Activated naive CD8-positive, alpha-beta T cell treated with anti-CD3 and anti-CD28 coated beads for 36 hours (primary cell): ENCODE measurements at regions not wholly inside any gene's neighbourhood (a gene's known extent, or its start where the extent isn't known, plus 50 kb on each side); places are given as distances from the start of the nearest gene placed in this dataset.

Experiments
- DNase-seq: peaks from one replicate; pipeline ENCODE4 v3.0.0; 2021
- H3K27ac Mint-ChIP-seq: one replicate; pipeline ENCODE4 v1.8.0; 2022; ENCODE audit warnings: mild to moderate bottlenecking, moderate library complexity, mixed read lengths
- H3K27me3 Mint-ChIP-seq: one replicate; pipeline ENCODE4 v1.8.0; 2022; ENCODE audit warnings: mild to moderate bottlenecking, mixed read lengths
- H3K36me3 Mint-ChIP-seq: one replicate; pipeline ENCODE4 v1.8.0; 2021; ENCODE audit warnings: mild to moderate bottlenecking, mixed read lengths
- H3K4me1 Mint-ChIP-seq: one replicate; pipeline ENCODE4 v1.8.0; 2021; ENCODE audit warnings: mixed read lengths
- H3K4me3 Mint-ChIP-seq: one replicate; pipeline ENCODE4 v1.8.0; 2022; ENCODE audit warnings: mild to moderate bottlenecking, moderate library complexity, mixed read lengths
- H3K9me3 Mint-ChIP-seq: one replicate; pipeline ENCODE4 v1.8.0; 2022; ENCODE audit warnings: mixed read lengths

DNA sequence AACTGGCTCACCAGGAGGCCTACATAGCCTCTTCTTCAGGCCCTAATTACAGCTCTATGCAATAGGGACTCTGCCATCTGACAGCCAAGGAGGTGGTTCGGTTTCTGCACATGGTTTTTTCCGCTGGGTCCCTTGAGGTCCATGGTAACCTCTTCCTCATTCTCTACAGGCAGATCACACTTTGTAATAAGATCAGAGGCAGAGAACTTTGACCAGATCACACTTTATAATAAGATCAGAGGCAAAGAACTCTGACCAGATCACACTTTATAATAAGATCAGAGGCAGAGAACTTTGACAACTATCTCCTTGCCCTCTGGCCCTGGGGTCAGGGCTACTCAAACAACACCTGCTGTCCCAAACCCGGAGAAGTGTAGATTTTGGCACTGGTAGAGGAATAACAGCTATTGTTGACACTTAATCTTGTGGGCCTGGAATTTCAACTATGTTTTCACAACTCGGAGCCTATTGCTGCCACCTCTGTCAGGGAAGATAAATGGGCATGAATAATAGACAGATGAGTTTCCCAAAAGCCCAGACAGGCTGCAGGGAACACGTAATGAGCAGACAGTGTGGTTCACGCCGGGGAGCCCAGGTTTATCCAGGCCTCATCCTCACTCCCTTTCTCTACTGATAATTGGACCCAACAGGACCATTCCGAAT, 246.1 kb downstream of the UQCRFS1 start:
- Mint-ChIP-seq H3K27me3 (no peaks in the 10 kb centered on the region), H3K4me1 (no peaks in the 10 kb centered on the region), H3K4me3 (no peak overlapping the region), H3K36me3 (no peaks in the 10 kb centered on the region), H3K27ac (no peak overlapping the region), H3K9me3 (no peaks in the 10 kb centered on the region)
- no peak for DNase-seq

DNA sequence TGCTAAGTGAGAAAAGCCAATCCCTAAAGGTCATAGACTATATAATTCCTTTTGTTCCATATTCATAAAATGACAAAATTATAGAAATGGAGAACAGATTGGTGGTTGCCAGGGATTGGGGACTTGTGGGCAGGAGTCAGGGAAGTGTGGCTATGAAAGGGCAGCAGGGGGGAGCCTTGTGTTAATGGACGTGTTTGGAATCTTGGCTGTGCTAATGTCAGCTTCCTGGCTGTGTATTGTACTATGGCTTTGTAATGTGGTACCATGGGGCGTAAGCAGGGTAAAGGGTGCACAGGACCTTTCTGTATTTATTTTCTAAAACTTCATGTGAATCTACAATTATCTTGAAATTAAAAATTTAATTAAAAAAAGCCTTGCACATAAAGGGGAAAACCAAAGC, 248.5 kb downstream of the UQCRFS1 start:
- Mint-ChIP-seq H3K36me3 (no peaks in the 10 kb centered on the region), H3K9me3 (no peaks in the 10 kb centered on the region), H3K27me3 (peaks cover 3% of the 10 kb centered on the region)

DNA sequence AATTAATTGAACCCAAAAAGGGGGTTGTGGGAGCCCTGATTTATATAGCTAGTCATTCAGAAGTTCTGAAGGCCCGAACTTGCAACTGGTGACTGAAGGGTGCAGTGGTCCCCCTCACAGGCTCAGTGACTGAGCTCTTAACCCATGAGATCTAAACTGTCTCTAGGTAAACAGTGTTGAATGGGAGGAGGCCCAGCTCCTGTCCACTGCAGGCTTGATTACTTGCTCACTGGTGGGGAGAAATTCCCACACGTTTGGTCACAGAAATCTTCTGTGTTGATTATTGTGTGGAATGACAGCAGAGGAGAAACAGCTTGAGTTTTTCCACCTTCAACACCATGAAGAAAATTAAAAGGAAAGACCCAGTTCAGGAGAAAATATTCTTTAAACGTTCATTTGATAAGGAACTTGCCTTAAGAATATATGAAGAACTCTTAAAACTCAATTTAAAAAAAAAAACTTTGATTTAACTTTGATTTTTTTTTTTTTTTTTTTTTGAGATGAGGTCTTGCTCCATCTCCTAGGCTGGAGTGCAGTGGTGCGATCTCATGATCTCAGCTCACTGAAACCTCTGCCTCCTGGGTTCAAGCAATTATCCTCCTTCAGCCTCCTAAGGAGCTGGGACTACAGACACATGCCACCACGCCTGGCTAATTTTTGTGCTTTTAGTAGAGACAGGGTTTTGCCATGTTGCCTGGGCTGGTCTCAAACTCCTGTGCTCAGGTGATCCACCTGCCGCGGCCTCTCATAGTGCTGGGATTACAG, 249.3 kb downstream of the UQCRFS1 start:
- peaks cover 3% of the 10 kb centered on the region for H3K27me3 Mint-ChIP-seq
- no peaks in the 10 kb centered on the region for H3K36me3 Mint-ChIP-seq
- no peaks in the 10 kb centered on the region for H3K9me3 Mint-ChIP-seq
- H3K4me1 Mint-ChIP-seq: no peaks in the 10 kb centered on the region
- no peak for DNase-seq
- H3K27ac Mint-ChIP-seq: no peak overlapping the region
- H3K4me3 Mint-ChIP-seq: no peak overlapping the region

More for the DNA sequence above, 248.5 kb downstream of the UQCRFS1 start:
- no peak for DNase-seq
- Mint-ChIP-seq H3K4me3 (no peak overlapping the region), H3K27ac (no peak overlapping the region), H3K4me1 (no peaks in the 10 kb centered on the region)

DNA sequence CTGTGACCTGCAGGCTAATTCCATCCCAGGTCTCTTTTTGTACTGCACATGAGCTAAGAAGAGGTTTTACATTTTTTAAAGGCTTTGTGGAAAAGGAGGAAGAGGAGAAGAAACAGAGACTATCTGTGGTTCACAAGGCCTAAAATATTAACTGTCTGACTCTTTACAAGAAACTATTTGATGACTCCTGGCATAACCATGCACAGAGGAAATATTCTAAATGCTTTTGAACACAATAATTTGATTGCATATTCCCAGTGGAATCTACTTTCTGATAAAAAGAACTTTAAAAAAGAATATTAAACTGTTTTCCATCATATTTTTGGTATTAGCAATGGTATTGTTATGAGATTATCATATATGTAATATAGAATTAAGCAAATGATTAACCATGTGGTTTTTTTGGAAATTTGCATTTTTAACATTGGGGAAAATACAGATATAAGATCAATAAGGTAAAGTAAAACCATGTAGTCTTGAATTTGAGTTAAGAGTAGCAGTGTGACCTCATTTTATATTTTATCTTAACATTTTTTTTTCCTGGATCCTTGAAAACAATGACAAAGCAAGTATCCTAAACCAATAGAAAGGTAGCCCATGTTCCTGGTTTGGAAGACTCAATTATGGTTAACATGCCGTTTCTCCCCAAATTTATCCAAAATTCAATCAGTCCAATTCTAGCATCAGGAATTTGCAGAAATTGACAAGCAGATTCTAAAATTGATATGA, 251.0 kb downstream of the UQCRFS1 start:
- Mint-ChIP-seq H3K4me1 (no peaks in the 10 kb centered on the region), H3K27ac (no peak overlapping the region), H3K9me3 (peaks cover 3% of the 10 kb centered on the region), H3K27me3 (peaks cover 10% of the 10 kb centered on the region), H3K36me3 (no peaks in the 10 kb centered on the region), H3K4me3 (no peak overlapping the region)
- no peak for DNase-seq

- Mint-ChIP-seq H3K27ac (no peak overlapping the region), H3K4me3 (no peak overlapping the region), H3K9me3 (peaks cover 3% of the 10 kb centered on the region), H3K4me1 (no peaks in the 10 kb centered on the region), H3K27me3 (peaks cover 11% of the 10 kb centered on the region), H3K36me3 (no peaks in the 10 kb centered on the region)
- no peak for DNase-seq
Observed at GRCh38 chr19:28960986-28961705, 251.8 kb downstream of the UQCRFS1 start.

DNA sequence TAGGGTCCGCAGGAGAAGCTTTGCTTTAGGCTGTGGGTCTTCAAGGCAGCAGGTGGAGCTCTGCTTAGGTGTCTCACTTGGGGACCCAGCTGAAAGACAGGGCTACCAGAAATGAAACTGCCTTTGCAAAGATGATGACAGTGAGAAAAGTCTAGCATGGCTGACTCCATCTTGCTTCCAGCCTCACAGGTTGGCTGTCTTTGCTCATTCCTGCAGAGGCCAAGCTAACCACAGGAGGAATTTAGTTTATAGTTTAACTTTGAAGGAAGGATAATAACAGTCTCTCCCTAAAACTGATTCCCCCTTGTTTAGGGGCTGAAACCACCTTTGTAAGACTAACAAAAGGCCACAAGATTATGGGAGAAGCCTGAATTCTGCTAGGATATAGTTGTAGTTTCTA, 252.4 kb downstream of the UQCRFS1 start:
- H3K9me3 Mint-ChIP-seq: peaks cover 3% of the 10 kb centered on the region
- H3K27me3 Mint-ChIP-seq: peaks cover 11% of the 10 kb centered on the region
- no peak overlapping the region for H3K27ac Mint-ChIP-seq
- no peaks in the 10 kb centered on the region for H3K4me1 Mint-ChIP-seq
- no peak overlapping the region for H3K4me3 Mint-ChIP-seq
- no peaks in the 10 kb centered on the region for H3K36me3 Mint-ChIP-seq
- DNase-seq: no peak

- no peaks in the 10 kb centered on the region for H3K36me3 Mint-ChIP-seq
- no peak overlapping the region for H3K27ac Mint-ChIP-seq
- no peaks in the 10 kb centered on the region for H3K4me1 Mint-ChIP-seq
- peaks cover 14% of the 10 kb centered on the region for H3K27me3 Mint-ChIP-seq
- DNase-seq: no peak
- no peak overlapping the region for H3K4me3 Mint-ChIP-seq
- H3K9me3 Mint-ChIP-seq: peaks cover 6% of the 10 kb centered on the region
Observed at GRCh38 chr19:28956961-28957360, 256.0 kb downstream of the UQCRFS1 start.

DNA sequence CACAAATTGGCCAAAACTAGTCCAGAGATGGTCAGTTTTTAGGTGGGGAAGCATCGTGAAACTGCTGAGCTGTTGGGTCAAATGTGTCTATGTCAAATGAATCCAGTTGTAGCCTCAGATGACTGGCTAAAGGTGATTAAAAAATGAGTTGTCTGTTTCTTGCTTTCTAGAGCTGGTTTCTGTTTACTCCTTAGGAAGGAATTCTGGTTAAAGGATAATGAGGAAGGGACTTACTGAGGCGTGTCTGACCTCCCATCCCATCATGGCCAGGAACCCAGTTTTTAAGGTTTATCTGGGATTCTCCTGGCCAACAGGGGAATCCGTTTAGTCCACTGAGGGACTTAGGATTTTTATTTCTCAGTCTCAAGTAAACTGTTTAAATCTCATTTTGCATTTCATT, 256.5 kb downstream of the UQCRFS1 start:
- Mint-ChIP-seq H3K4me3 (no peak overlapping the region), H3K36me3 (no peaks in the 10 kb centered on the region), H3K4me1 (no peaks in the 10 kb centered on the region), H3K9me3 (peaks cover 6% of the 10 kb centered on the region), H3K27ac (no peak overlapping the region), H3K27me3 (peaks cover 14% of the 10 kb centered on the region)
- DNase-seq: no peak

- H3K9me3 Mint-ChIP-seq: peaks cover 2% of the 10 kb centered on the region
- H3K36me3 Mint-ChIP-seq: no peaks in the 10 kb centered on the region
- no peak overlapping the region for H3K4me3 Mint-ChIP-seq
- no peak overlapping the region for H3K27ac Mint-ChIP-seq
- H3K27me3 Mint-ChIP-seq: peaks cover 4% of the 10 kb centered on the region
- H3K4me1 Mint-ChIP-seq: no peaks in the 10 kb centered on the region
- DNase-seq: no peak
Observed at GRCh38 chr19:28949535-28949934, 263.4 kb downstream of the UQCRFS1 start.

DNA sequence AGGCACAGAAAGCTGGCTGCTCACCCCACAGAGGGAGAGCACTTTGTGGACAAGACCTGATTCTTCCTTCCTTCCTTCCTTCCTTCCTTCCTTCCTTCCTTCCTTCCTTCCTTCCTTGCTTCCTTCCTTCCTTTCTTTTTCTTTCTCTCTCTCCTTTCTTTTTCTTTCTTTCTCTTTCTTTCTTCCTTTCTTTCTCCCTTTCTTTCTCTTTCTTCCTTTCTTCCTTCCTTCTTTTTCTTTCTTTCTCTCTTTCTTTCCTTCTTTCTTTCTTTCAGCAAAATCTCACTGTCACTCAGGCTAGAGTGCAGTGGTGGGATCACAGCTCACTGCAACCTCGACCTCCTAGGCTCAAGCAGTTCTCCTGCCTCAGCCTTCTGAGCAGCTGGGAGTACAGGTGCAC, 263.9 kb downstream of the UQCRFS1 start:
- Mint-ChIP-seq H3K27me3 (peaks cover 4% of the 10 kb centered on the region), H3K4me3 (no peak overlapping the region), H3K27ac (no peak overlapping the region), H3K9me3 (no peaks in the 10 kb centered on the region), H3K36me3 (no peaks in the 10 kb centered on the region), H3K4me1 (no peaks in the 10 kb centered on the region)
- no peak for DNase-seq

DNA sequence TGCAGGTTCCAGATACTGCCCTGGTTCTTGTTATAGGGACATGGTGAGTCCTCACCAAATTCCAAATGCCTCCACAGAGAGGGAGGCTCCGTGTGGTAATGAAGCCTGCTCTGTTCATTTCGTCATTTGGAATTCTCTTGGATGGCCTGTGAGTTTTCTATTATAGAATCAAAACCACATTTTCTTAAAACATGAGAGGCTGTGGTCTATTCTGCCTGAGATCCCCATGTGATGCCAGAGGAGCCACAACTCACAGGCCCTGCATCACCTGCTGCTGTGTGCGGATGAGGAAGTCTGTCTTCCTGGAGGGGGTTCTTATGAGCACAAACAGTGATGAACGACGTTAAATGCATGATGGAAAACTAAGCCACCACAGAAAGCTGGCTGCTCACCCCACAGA, 264.4 kb downstream of the UQCRFS1 start:
- Mint-ChIP-seq H3K36me3 (no peaks in the 10 kb centered on the region), H3K4me1 (no peaks in the 10 kb centered on the region), H3K27ac (no peak overlapping the region), H3K27me3 (peaks cover 4% of the 10 kb centered on the region), H3K4me3 (no peak overlapping the region), H3K9me3 (no peaks in the 10 kb centered on the region)
- no peak for DNase-seq

- H3K27ac Mint-ChIP-seq: no peak overlapping the region
- H3K4me3 Mint-ChIP-seq: no peak overlapping the region
- no peaks in the 10 kb centered on the region for H3K9me3 Mint-ChIP-seq
- peaks cover 4% of the 10 kb centered on the region for H3K27me3 Mint-ChIP-seq
- no peak for DNase-seq
- H3K36me3 Mint-ChIP-seq: no peaks in the 10 kb centered on the region
- H3K4me1 Mint-ChIP-seq: no peaks in the 10 kb centered on the region
Observed at GRCh38 chr19:28948026-28948425, 264.9 kb downstream of the UQCRFS1 start.

DNA sequence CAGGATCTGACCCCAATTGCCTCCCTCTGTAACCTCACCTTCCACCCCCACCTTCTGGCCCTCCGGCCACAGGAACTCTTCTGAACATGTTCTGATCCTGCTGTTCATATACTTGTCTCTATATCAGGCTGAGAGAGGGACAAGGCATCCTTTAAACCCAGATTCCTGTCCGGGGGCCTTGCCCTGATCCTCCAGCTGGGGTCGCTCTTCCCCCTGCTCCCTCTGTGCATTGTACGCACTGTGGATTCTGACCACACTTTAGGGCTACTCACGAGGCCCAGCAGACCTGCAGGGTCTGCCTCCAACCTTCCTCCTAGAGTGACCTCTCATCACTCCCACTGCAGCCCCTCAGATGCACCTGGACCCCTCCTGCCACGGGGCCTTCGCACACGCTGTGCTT, 269.3 kb downstream of the UQCRFS1 start:
- Mint-ChIP-seq H3K4me3 (no peak overlapping the region), H3K4me1 (no peaks in the 10 kb centered on the region), H3K36me3 (no peaks in the 10 kb centered on the region), H3K27ac (no peak overlapping the region), H3K27me3 (no peaks in the 10 kb centered on the region), H3K9me3 (no peaks in the 10 kb centered on the region)
- DNase-seq: no peak

GRCh38 chr19:28941833-28942232, 271.1 kb downstream of the UQCRFS1 start:
- Mint-ChIP-seq H3K27ac (no peak overlapping the region), H3K36me3 (no peaks in the 10 kb centered on the region), H3K9me3 (no peaks in the 10 kb centered on the region), H3K4me1 (no peaks in the 10 kb centered on the region), H3K4me3 (no peak overlapping the region), H3K27me3 (no peaks in the 10 kb centered on the region)
- no peak for DNase-seq
